HG02571 (cell line): ENCODE measurements at regions not wholly inside any gene's neighbourhood (a gene's known extent, or its start where the extent isn't known, plus 50 kb on each side); places are given as distances from the start of the nearest gene placed in this dataset.
"Not testable (repeated sequence)": the region's sequence is repeated elsewhere in the genome, so short reads cannot be mapped to it uniquely, and the experiment has no call there.

Experiments used
- ATAC-seq: cut with Tn5 transposase; IDR thresholded peaks from one replicate; pipeline ENCODE4 v1.9.1; 2021; ENCODE audit warnings: mild to moderate bottlenecking, moderate library complexity; ENCODE audit not compliant: unreplicated experiment

DNA sequence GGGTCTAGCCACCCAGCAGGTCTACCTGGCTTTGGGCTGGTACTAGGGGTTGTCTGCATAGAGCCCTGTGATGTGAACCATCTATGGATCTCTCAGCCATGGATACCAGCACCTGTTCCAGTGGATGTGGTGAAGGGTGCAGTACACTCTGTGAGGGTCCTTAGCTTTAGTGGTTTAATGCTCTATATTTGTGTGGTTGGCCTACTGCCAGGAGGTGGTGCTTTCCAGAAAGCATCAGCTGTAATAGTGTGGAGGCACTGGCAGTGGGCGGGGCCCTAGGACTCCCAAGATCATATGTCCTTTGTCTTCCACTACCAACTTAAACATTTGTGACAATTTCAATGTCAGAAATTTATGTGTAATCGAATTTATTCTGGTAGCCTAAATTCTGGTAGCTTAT lies 1065.1 kb downstream of the RPIA start:
- ATAC-seq, result not testable (repeated sequence)

GRCh38 chr2:89758332-89759026 lies 1067.0 kb downstream of the RPIA start:
- ATAC-seq, result not testable (repeated sequence)

- ATAC-seq, result not testable (repeated sequence)
Measured at GRCh38 chr2:89760762-89761161, 1069.3 kb downstream of the RPIA start.

GRCh38 chr2:89761171-89761570 lies 1069.7 kb downstream of the RPIA start:
- ATAC-seq, result not testable (repeated sequence)

- not testable (repeated sequence) for ATAC-seq
Measured at GRCh38 chr2:89761863-89762262, 1070.4 kb downstream of the RPIA start.

GRCh38 chr2:89762461-89763253 lies 1071.2 kb downstream of the RPIA start:
- not testable (repeated sequence) for ATAC-seq

GRCh38 chr2:89763254-89763580 lies 1071.7 kb downstream of the RPIA start:
- no peak for ATAC-seq

DNA sequence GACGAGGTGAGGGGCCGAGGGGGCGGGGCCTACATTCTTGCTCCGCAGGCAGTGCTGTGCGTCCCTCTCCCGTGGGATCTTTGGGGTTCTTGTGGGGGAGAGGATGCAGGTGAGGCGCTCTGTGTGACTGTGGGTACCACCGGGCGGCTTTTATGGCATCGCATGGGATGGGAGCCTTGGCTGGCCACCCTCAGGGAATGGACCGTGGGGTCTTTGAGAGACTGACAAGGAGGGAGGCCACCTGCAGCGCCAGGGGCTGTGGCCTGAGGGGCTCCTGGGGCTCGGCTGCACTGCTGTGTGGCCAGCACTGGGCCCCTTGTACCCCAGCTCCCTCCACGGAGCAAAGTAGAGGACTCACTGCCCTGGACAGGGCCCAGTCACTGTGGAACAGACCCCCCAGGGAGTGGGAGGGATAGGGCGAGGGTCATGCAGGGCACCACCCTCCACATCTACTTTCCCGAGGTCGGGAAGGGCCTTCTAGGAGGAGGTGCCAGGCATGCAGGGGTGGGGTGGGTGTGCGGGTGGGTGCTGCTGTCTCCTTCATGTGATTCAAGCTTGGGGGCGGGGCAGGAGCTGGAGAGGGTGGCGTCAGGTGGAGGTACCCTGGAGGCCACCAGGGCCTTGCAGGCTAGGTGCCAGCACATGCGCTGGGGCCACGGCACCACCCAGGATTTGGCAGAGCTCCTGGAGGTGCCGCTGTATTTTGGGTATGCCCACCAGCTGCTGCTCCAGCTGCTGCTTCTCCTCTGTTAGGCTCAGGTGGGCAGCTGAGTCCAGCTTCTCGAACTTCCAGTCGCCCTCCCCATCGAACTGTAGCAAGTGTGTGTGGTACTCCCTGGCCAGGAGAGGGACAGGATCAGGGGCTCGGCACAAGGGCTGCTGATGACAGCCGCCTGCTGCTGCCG lies 1072.4 kb downstream of the RPIA start:
- no peak for ATAC-seq

GRCh38 chr2:89764571-89765360 lies 1073.3 kb downstream of the RPIA start:
- ATAC-seq, result not testable (repeated sequence)

GRCh38 chr2:89765361-89765718 lies 1073.9 kb downstream of the RPIA start:
- ATAC-seq, result not testable (repeated sequence)

GRCh38 chr2:89766141-89766990 lies 1074.9 kb downstream of the RPIA start:
- not testable (repeated sequence) for ATAC-seq

- ATAC-seq, result not testable (repeated sequence)
Measured at GRCh38 chr2:89767058-89767457, 1075.6 kb downstream of the RPIA start.

- no peak for ATAC-seq
Measured at GRCh38 chr2:89767572-89768435, 1076.3 kb downstream of the RPIA start.

GRCh38 chr2:89775885-89776284 lies 1084.4 kb downstream of the RPIA start:
- ATAC-seq, result no peak

GRCh38 chr2:89780318-89780717 lies 1088.8 kb downstream of the RPIA start:
- no peak for ATAC-seq

GRCh38 chr2:89781962-89782361 lies 1090.5 kb downstream of the RPIA start:
- ATAC-seq, result no peak

- no peak for ATAC-seq
Measured at GRCh38 chr2:89784960-89785359, 1093.5 kb downstream of the RPIA start.

DNA sequence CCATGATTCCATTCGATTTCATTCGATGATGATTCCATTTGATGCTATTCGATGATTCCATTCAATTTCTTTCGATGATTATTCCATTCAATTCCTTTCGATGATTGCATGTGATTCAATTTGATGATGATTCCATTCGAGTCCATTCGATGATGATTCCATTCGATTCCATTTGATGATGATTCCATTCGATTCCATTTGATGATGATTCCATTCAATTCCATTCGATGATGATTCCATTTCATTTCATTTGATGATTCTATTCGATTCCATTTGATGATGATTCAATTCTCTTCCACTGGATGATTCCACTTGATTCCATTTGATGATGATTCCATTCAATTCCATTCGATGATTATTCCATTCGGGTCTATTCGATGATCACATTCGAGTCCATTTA lies 1094.1 kb downstream of the RPIA start:
- not testable (repeated sequence) for ATAC-seq

DNA sequence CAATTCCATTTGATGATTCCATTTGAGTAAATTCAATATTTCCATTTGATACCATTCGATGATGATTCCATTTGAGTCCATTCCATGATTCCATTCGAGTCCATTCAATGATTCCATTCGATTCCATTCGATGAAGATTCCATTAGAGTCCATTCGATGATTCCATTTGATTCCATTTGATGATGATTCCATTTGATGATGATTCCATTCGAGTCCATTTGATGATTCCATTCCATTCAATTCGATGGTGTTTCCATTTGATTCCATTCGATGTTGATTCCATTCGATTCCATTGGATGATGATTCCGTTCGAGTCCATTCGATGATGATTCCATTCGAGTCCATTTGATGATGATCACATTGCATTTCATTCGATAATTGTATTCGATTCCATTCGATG lies 1095.2 kb downstream of the RPIA start:
- not testable (repeated sequence) for ATAC-seq
